Karpas-422 (cell line): ENCODE measurements at regions not wholly inside any gene's neighbourhood (a gene's known extent, or its start where the extent isn't known, plus 50 kb on each side); places are given as distances from the start of the nearest gene placed in this dataset.

Source experiments
- DNase-seq: peaks from one replicate; pipeline ENCODE4 v3.0.0-alpha.2; 2015
- H2AFZ ChIP-seq: fragments of 200-600 bp; sonication (generic); 2 replicates; pipeline ENCODE4 v1.6.1; 2014; ENCODE audit warnings: antibody characterized with exemption, low read length, mixed read lengths
- H3K27ac ChIP-seq: fragments of 200-600 bp; sonication (generic); 2 replicates; pipeline ENCODE4 v1.5.1; 2014; ENCODE audit warnings: mild to moderate bottlenecking, low read length, moderate library complexity
- H3K27me3 ChIP-seq: fragments of 200-600 bp; sonication (generic); 2 replicates; pipeline ENCODE4 v1.6.1; 2014; ENCODE audit warnings: low read length, mixed read lengths
- H3K36me3 ChIP-seq: fragments of 200-600 bp; sonication (generic); 2 replicates; pipeline ENCODE4 v1.6.1; 2014; ENCODE audit warnings: low read length, mixed read lengths; ENCODE audit not compliant: insufficient read depth
- H3K4me1 ChIP-seq: fragments of 200-600 bp; sonication (generic); 2 replicates; pipeline ENCODE4 v1.6.1; 2014; ENCODE audit warnings: mild to moderate bottlenecking, low read length, mixed read lengths
- H3K4me2 ChIP-seq: fragments of 200-600 bp; sonication (generic); 2 replicates; pipeline ENCODE4 v1.6.1; 2014; ENCODE audit warnings: low read length, low read depth, mild to moderate bottlenecking; ENCODE audit not compliant: poor library complexity, severe bottlenecking
- H3K4me3 ChIP-seq: fragments of 200-600 bp; sonication (generic); 2 replicates; pipeline ENCODE4 v1.5.1; 2014; ENCODE audit warnings: mild to moderate bottlenecking, antibody characterized with exemption, low read length, mixed read lengths
- H3K79me2 ChIP-seq: fragments of 200-600 bp; sonication (generic); 2 replicates; pipeline ENCODE4 v1.6.1; 2014; ENCODE audit warnings: mild to moderate bottlenecking, low read length, mixed read lengths
- H3K9ac ChIP-seq: fragments of 200-600 bp; sonication (generic); 2 replicates; pipeline ENCODE4 v1.6.0; 2014; ENCODE audit warnings: low read length
- H3K9me2 ChIP-seq: fragments of 200-600 bp; sonication (generic), shearing (Covaris generic); replicated peaks from 2 replicates; pipeline ENCODE4 v1.6.0; 2014; ENCODE audit warnings: mild to moderate bottlenecking, low read length, moderate library complexity; ENCODE audit not compliant: insufficient read depth
- H3K9me3 ChIP-seq: fragments of 300-700, 200-600 bp; sonication (generic); 2 replicates; pipeline ENCODE4 v1.6.1; 2014; ENCODE audit warnings: low read length, mixed read lengths
- H4K20me1 ChIP-seq: fragments of 200-600 bp; sonication (generic); 2 replicates; pipeline ENCODE4 v1.6.1; 2014; ENCODE audit warnings: mild to moderate bottlenecking, antibody characterized with exemption, low read length, low read depth; ENCODE audit not compliant: insufficient read depth

DNA sequence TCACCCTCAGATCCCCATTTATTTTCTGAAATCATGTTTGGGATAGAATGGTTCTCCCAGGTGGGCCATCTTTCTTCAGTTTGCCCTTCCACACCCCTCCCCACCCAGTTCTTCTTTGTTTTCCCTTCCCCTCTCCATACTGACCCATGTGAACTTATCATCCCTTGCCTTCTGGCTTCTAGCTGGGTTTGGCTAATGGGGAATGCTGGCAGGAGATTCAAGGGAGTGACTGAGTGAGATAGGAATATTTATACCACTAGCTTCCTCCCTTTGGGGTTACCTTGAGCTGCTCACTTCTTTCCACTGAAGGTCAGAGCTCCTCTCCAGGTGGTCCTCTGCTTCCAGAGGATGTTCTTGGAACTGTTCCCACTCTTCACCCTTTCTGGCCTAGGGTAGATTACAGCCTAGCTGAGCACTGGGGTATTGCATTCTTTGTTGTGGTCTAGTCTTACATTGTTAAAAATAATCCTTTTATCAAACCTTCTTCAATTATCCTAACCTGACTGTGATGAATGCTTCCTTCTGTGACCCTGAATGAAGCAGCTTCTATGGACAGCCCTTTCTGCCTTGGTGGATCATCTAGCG is 88.3 kb upstream of the ATP2B1 start:
- no peak overlapping the region for H3K4me2 ChIP-seq

DNA sequence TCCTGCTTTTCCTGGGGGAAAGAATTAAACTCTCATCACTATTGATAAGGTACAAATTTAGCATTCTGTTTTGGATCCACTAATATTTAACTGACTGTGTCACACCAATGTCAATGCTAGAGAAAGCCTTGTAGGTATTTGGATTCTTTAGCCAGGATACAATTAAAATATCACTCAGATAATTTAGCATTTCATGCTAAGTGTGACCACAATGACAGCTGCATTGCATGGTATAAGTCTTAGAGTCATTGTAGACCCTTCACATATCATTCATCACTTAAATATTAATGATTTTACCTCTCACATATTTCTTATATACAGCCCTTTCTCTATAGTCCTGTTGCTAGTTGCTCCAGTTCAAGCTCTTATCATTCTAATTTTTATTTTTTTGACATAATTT is 85.3 kb upstream of the ATP2B1 start:
- Histone ChIP-seq H3K4me2 (no peak overlapping the region), H2AFZ (no peak overlapping the region), H3K9me3 (no peaks in the 10 kb centered on the region), H3K79me2 (no peaks in the 10 kb centered on the region), H3K27ac (no peak overlapping the region), H3K27me3 (no peaks in the 10 kb centered on the region), H3K9ac (no peak overlapping the region), H3K4me1 (peaks cover 9% of the 10 kb centered on the region), H3K4me3 (no peak overlapping the region), H3K36me3 (no peaks in the 10 kb centered on the region), H3K9me2 (no peaks in the 10 kb centered on the region), H4K20me1 (no peaks in the 10 kb centered on the region)
- no peak for DNase-seq

More for the DNA sequence above, 88.3 kb upstream of the ATP2B1 start:
- Histone ChIP-seq H4K20me1 (no peaks in the 10 kb centered on the region), H3K4me3 (no peak overlapping the region), H2AFZ (no peak overlapping the region), H3K27me3 (no peaks in the 10 kb centered on the region), H3K36me3 (no peaks in the 10 kb centered on the region), H3K9me3 (no peaks in the 10 kb centered on the region), H3K27ac (no peak overlapping the region), H3K9ac (no peak overlapping the region), H3K79me2 (no peaks in the 10 kb centered on the region), H3K9me2 (no peaks in the 10 kb centered on the region), H3K4me1 (no peaks in the 10 kb centered on the region)
- DNase-seq = no peak

DNA sequence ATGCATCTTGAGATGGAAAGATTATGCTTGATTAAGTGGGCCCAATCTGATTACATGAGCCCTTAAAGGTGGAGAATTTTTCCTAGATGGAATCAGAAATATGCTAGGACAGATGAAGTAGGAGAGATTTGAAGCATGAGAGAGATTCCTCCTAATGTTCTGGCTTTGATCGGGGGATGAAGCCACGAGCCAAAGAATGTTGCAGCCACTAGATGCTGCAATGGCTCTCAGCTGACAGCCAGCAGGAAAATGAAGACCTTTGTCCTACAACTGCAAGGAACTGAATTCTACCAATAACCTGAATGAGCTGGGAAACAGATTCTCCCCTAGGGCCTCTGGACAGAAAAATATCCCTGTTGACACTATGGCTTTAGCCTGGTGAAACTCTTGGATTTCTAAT is 82.6 kb upstream of the ATP2B1 start:
- Histone ChIP-seq H2AFZ (no peak overlapping the region), H3K36me3 (no peaks in the 10 kb centered on the region), H3K27me3 (no peaks in the 10 kb centered on the region), H3K9ac (no peak overlapping the region), H3K4me1 (peaks cover 9% of the 10 kb centered on the region), H3K79me2 (no peaks in the 10 kb centered on the region), H3K9me3 (no peaks in the 10 kb centered on the region), H3K4me2 (no peak overlapping the region), H3K9me2 (no peaks in the 10 kb centered on the region), H4K20me1 (no peaks in the 10 kb centered on the region), H3K4me3 (no peak overlapping the region), H3K27ac (no peak overlapping the region)
- DNase-seq = no peak

DNA sequence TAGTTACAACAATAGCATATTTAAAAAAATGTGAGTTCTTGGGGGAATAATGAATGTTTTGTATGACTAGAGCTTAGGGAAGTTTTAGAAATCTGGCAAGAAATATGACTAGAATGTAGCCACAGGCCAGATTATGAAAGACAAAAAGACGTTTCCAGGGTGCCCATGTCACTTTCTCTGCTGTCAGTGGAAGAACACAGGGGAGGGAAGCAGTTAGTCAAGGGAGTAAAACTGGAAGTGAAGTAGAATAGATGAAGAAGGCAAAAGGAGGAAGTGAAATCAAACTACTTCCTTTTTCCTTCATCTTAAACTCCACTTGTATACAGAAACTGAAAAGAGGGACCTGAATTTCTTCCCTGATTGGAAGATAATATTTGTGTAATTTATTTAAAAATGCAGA is 81.2 kb upstream of the ATP2B1 start:
- Histone ChIP-seq H3K9ac (no peak overlapping the region), H3K27me3 (no peaks in the 10 kb centered on the region), H3K36me3 (no peaks in the 10 kb centered on the region), H3K27ac (no peak overlapping the region), H2AFZ (no peak overlapping the region), H3K4me2 (peak overlapping the region; percentile 10), H3K4me3 (no peak overlapping the region), H4K20me1 (no peaks in the 10 kb centered on the region), H3K9me2 (no peaks in the 10 kb centered on the region), H3K4me1 (peaks cover 9% of the 10 kb centered on the region), H3K79me2 (no peaks in the 10 kb centered on the region), H3K9me3 (no peaks in the 10 kb centered on the region)
- DNase-seq = peak; percentile 77

DNA sequence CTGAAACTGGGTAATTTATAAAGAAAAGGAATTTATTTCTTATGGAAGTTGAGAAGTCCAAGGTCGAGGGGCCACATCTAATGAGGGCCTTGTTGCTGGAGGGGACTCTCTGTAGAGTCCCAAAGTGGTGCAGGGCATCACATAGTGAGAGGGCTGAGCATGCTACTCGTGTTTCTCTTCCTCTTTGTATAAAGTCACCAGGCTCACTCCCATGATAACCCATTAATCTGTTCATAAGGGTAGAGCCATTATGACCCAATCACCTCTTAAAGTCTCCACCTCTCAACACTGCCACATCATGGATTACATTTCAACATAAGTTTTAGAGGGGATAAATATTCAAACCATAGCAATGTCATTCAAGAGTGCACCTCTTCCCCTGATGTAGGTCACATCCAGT is 79.1 kb upstream of the ATP2B1 start:
- H3K79me2 ChIP-seq = no peaks in the 10 kb centered on the region
- peak; percentile 32 for DNase-seq
- H3K9ac ChIP-seq = no peak overlapping the region

DNA sequence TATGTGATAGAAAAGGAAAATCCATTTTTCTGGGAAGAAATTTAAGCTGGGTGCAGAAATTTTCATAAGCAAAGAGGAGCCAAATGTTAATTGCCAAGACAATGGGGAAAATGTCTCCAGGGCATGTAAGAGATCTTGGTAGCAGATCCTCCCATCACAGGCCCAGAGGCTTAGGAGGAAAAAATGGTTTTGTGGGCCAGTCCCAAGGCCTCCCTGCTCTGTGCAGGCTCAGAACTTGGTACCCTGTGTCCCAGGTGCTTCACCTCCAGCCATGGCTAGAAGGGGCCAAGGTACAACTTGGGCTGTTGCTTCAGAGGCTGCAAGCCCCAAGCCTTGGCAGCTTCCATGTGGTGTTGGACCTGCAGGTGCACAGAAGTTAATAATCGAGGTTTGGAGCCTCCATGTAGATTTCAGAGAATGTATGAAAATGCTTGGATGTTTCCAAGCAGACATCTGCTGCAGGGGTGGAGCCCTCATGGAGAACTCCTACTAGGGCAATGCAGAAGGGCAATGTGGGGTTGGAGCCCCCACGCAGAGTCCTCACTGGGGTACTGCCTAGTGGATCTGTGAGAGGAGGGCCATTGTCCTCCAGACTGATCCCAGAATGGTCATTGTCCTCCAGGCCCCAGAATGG is 77.7 kb upstream of the ATP2B1 start:
- no peak overlapping the region for H3K27ac ChIP-seq
- H3K9ac ChIP-seq = no peak overlapping the region
- H3K4me1 ChIP-seq = peaks cover 9% of the 10 kb centered on the region
- H3K27me3 ChIP-seq = no peaks in the 10 kb centered on the region
- H3K4me2 ChIP-seq = no peak overlapping the region
- H3K4me3 ChIP-seq = no peak overlapping the region
- no peaks in the 10 kb centered on the region for H3K9me2 ChIP-seq
- DNase-seq = no peak
- H4K20me1 ChIP-seq = no peaks in the 10 kb centered on the region
- no peak overlapping the region for H2AFZ ChIP-seq
- no peaks in the 10 kb centered on the region for H3K79me2 ChIP-seq
- H3K36me3 ChIP-seq = no peaks in the 10 kb centered on the region
- no peaks in the 10 kb centered on the region for H3K9me3 ChIP-seq

More for the DNA sequence above, 79.1 kb upstream of the ATP2B1 start:
- peaks cover 9% of the 10 kb centered on the region for H3K4me1 ChIP-seq
- no peaks in the 10 kb centered on the region for H3K9me2 ChIP-seq
- no peak overlapping the region for H3K4me3 ChIP-seq
- H3K27ac ChIP-seq = no peak overlapping the region
- H4K20me1 ChIP-seq = no peaks in the 10 kb centered on the region
- no peak overlapping the region for H3K4me2 ChIP-seq
- no peaks in the 10 kb centered on the region for H3K9me3 ChIP-seq
- H3K36me3 ChIP-seq = no peaks in the 10 kb centered on the region
- no peak overlapping the region for H2AFZ ChIP-seq
- H3K27me3 ChIP-seq = no peaks in the 10 kb centered on the region

DNA sequence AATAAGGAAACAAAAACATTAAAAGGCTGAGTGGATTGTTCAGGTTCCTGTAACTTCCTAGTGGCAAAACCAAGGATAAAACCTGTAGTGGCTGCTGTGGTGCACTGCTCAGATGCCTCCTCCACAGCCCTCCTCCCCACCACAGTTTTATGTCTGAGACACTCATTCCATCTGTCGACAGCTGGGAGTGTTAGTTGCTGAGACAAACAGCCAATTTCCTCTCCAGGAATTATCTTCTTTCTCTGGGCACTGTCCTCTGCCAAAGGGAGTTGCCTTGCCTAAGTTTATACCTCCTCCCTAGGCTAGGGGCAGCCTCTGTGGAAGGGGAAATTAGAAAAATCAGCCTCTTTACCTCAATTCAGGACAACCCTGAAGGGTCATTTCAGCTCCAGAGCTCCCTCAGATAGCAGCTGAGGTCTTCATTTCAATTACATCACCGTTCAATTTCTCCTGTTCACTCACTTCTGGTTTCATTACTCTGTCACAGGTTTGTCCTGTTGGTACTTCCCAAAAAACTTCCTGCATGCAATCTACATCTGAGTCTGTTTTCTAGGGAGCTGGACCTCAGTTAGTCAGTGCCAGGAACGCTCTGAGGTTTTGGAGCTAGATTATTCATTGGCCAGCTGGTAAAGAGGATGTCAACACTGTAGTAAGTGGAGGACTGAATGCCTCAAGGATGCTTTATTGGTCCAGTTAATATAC is 74.9 kb upstream of the ATP2B1 start:
- Histone ChIP-seq H3K79me2 (no peaks in the 10 kb centered on the region), H3K27me3 (no peaks in the 10 kb centered on the region), H3K9me2 (no peaks in the 10 kb centered on the region), H3K4me3 (no peak overlapping the region), H3K9ac (no peak overlapping the region), H4K20me1 (no peaks in the 10 kb centered on the region), H2AFZ (no peak overlapping the region), H3K27ac (no peak overlapping the region), H3K4me1 (no peaks in the 10 kb centered on the region), H3K9me3 (no peaks in the 10 kb centered on the region), H3K4me2 (no peak overlapping the region), H3K36me3 (no peaks in the 10 kb centered on the region)
- peak; percentile 35 for DNase-seq

DNA sequence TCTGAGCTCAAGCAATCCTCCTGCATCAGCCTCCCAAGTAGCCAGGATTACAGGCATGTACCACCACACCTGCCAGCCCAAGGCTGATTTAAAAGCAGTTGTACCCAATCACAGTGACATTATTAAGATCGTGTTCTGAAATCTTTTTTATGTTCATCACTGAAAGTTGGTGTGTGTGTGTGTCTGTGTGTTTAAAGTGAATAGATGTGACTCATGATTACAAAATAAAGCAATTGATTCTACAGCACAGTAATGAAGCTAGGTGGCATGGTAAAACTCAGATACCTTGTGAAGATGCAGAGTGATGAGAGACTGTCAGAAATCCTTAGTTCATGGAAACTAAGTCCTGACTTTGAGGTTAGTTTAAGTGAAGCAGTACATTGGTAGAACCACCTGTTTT is 74.2 kb upstream of the ATP2B1 start:
- H2AFZ ChIP-seq = no peak overlapping the region

More for the DNA sequence above, 74.2 kb upstream of the ATP2B1 start:
- H3K27me3 ChIP-seq = no peaks in the 10 kb centered on the region
- no peak overlapping the region for H3K9ac ChIP-seq
- no peak overlapping the region for H3K27ac ChIP-seq
- H3K9me3 ChIP-seq = no peaks in the 10 kb centered on the region
- no peaks in the 10 kb centered on the region for H3K4me1 ChIP-seq
- H3K9me2 ChIP-seq = no peaks in the 10 kb centered on the region
- H3K4me3 ChIP-seq = no peak overlapping the region
- H3K79me2 ChIP-seq = no peaks in the 10 kb centered on the region
- H3K4me2 ChIP-seq = no peak overlapping the region
- no peaks in the 10 kb centered on the region for H4K20me1 ChIP-seq
- peak; percentile 31 for DNase-seq
- no peaks in the 10 kb centered on the region for H3K36me3 ChIP-seq
